PC-3 (cell line): ENCODE measurements at regions not wholly inside any gene's neighbourhood (a gene's known extent, or its start where the extent isn't known, plus 50 kb on each side); places are given as distances from the start of the nearest gene placed in this dataset.

Experiments used
- CTCF ChIP-seq: fragments of 300-600 bp; sonication (generic); conservative IDR thresholded peaks from 2 replicates; pipeline ENCODE4 v1.5.1; 2017; ENCODE audit warnings: antibody characterized with exemption, low read depth, mild to moderate bottlenecking, low read length
- EZH2 ChIP-seq: fragments of 300-600 bp; sonication (generic); IDR thresholded peaks from one replicate; pipeline ENCODE4 v1.6.1; 2017; ENCODE audit warnings: antibody characterized with exemption, mild to moderate bottlenecking, low read length; ENCODE audit not compliant: unreplicated experiment
- EZH2phosphoT487 ChIP-seq: fragments of 300-600 bp; sonication (generic); IDR thresholded peaks from 2 replicates; pipeline ENCODE4 v1.6.1; 2018; ENCODE audit warnings: mild to moderate bottlenecking, antibody characterized with exemption, low read length, borderline replicate concordance

- peak; percentile 89 for TF ChIP-seq CTCF
- TF ChIP-seq EZH2: no peak
- TF ChIP-seq EZH2phosphoT487: no peak
Measured at GRCh38 chr18:24726727-24727492, 266.5 kb downstream of the HRH4 start.
